VCaP (cell line): ENCODE measurements at regions not wholly inside any gene's neighbourhood (a gene's known extent, or its start where the extent isn't known, plus 50 kb on each side); places are given as distances from the start of the nearest gene placed in this dataset.
"Not testable (repeated sequence)": the region's sequence is repeated elsewhere in the genome, so short reads cannot be mapped to it uniquely, and the experiment has no call there.

Source experiments
- H3K27ac ChIP-seq: fragments of 450-650 bp; 2 replicates; pipeline ENCODE4 v1.5.1; 2017
- CTCF ChIP-seq: fragments of 450-650 bp; conservative IDR thresholded peaks from 2 replicates; pipeline ENCODE4 v1.5.1; 2017; ENCODE audit warnings: mild to moderate bottlenecking, moderate library complexity

GRCh38 chr20:1818247-1818840 lies 76.9 kb upstream of the SIRPA start:
- no peak for TF ChIP-seq CTCF
- no peak overlapping the region for H3K27ac ChIP-seq

- no peak overlapping the region for H3K27ac ChIP-seq
- TF ChIP-seq CTCF: no peak
These were observed 77.5 kb upstream of the SIRPA start for GRCh38 chr20:1817577-1818211.

GRCh38 chr20:1816384-1817381 lies 78.5 kb upstream of the SIRPA start:
- H3K27ac ChIP-seq: no peak overlapping the region
- no peak for TF ChIP-seq CTCF

GRCh38 chr20:1815502-1816085 lies 79.6 kb upstream of the SIRPA start:
- TF ChIP-seq CTCF: no peak
- no peak overlapping the region for H3K27ac ChIP-seq

GRCh38 chr20:1814861-1815260 lies 80.3 kb upstream of the SIRPA start:
- not testable (repeated sequence) for H3K27ac ChIP-seq

GRCh38 chr20:1813674-1814635 lies 81.3 kb upstream of the SIRPA start:
- no peak for TF ChIP-seq CTCF
- no peak overlapping the region for H3K27ac ChIP-seq

- no peak for TF ChIP-seq CTCF
- no peak overlapping the region for H3K27ac ChIP-seq
These were observed 82.1 kb upstream of the SIRPA start for GRCh38 chr20:1813101-1813529.
